ENCODE measurements at regions not wholly inside any gene's neighbourhood (a gene's known extent, or its start where the extent isn't known, plus 50 kb on each side); places are given as distances from the start of the nearest gene placed in this dataset.

GRCh38 chr6:25124216-25124715, 154.9 kb upstream of the CARMIL1 start:
- H3K36me3 ChIP-seq (ENCODE audit: control insufficient read depth in 2 of 4, insufficient read depth in 4 of 4, low read length in 3 of 4), result no peaks in the 10 kb centered on the region
- H3K27ac ChIP-seq (ENCODE audit: low read depth, low read length), result no peak overlapping the region
- H4K20me1 ChIP-seq (replicated peaks in 1 of 2; ENCODE audit: control insufficient read depth in 1 of 2, insufficient read depth in 2 of 2, low read length in 2 of 2), result no peaks in the 10 kb centered on the region
- H3K9ac ChIP-seq (replicated peaks in 1 of 4; ENCODE audit: extremely low read depth in 1 of 4, low read depth in 3 of 4, low read length in 3 of 4), result no peak overlapping the region
- no peak for TF ChIP-seq BRCA1 (IDR thresholded peaks at IDR 0.05; ENCODE audit: low read depth, low read length)
- no peak for TF ChIP-seq BACH1 (IDR thresholded peaks at IDR 0.05; ENCODE audit: low read length)
- TF ChIP-seq POLR2AphosphoS5 (IDR thresholded peaks at IDR 0.05; ENCODE audit: low read depth, low read length), result no peak
- H3K27me3 ChIP-seq (replicated peaks in 1 of 4; ENCODE audit: control insufficient read depth in 3 of 4, extremely low read depth in 1 of 4, insufficient read depth in 3 of 4, low read length in 3 of 4), result peaks cover 0 to 1% (median 0%) of the 10 kb centered on the region in 4 experiments; a peak in 1 of 7 replicates
- H3K9me3 ChIP-seq (ENCODE audit: insufficient read depth in 2 of 2, low read depth in 1 of 2, low read length in 1 of 2), result no peaks in the 10 kb centered on the region
- H2AK5ac ChIP-seq (ENCODE audit: low read depth, low read length), result no peak overlapping the region
- no peaks in the 10 kb centered on the region for H3K79me2 ChIP-seq (ENCODE audit: control insufficient read depth in 1 of 2, insufficient read depth in 2 of 2, low read length in 2 of 2)
- no peak overlapping the region for H3K4me3 ChIP-seq (ENCODE audit: extremely low read depth in 1 of 4, insufficient read depth in 2 of 4, low read depth in 3 of 4, low read length in 4 of 4)
- H2BK12ac ChIP-seq (ENCODE audit: low read depth, low read length), result no peak overlapping the region
- H2BK20ac ChIP-seq (ENCODE audit: low read length), result no peak overlapping the region
- DNase-seq (ENCODE audit: low read depth in 1 of 2, low spot score in 2 of 2), result no peak
- no peak overlapping the region for H3K56ac ChIP-seq (replicated peaks; ENCODE audit: insufficient read length, low read depth, low read length)
- H3K23ac ChIP-seq (ENCODE audit: insufficient read length), result no peak overlapping the region
- H4K91ac ChIP-seq (replicated peaks; ENCODE audit: insufficient read length, low read length), result no peak overlapping the region
- H3K14ac ChIP-seq (ENCODE audit: insufficient read length), result no peak overlapping the region
- POLR2A ChIA-PET (ENCODE audit: partially characterized antibody), result no interaction called here
- H2BK15ac ChIP-seq (ENCODE audit: low read length), result no peak overlapping the region
- H2BK5ac ChIP-seq (ENCODE audit: low read depth, low read length), result no peak overlapping the region
- no peaks in the 10 kb centered on the region for H3K79me1 ChIP-seq (ENCODE audit: low read depth, low read length)
- CTCF ChIA-PET (ENCODE audit: partially characterized antibody), result no interaction called here
- no peak overlapping the region for H4K8ac ChIP-seq (ENCODE audit: extremely low read depth, insufficient read depth, low read length)
- no peaks in the 10 kb centered on the region for H3K23me2 ChIP-seq (ENCODE audit: low read depth, low read length)
- no peak overlapping the region for H2AFZ ChIP-seq (ENCODE audit: low read length)
- H4K5ac ChIP-seq (ENCODE audit: insufficient read length, low read depth, low read length), result no peak overlapping the region
- H3K4me2 ChIP-seq (ENCODE audit: insufficient read depth in 1 of 2, low read depth in 2 of 2, low read length in 2 of 2), result no peak overlapping the region
- H3K18ac ChIP-seq (ENCODE audit: extremely low read depth, low read length), result no peak overlapping the region
- no peak for FAIRE-seq
- WGBS, 2 experiments (ENCODE audit: extremely low coverage in 1 of 2, insufficient coverage in 1 of 2, insufficient read length in 1 of 2, insufficient replicate concordance in 2 of 2, low coverage in 1 of 2, low lambda C conversion rate in 2 of 2, missing lambda C conversion rate in 1 of 2), result 100% methylated on average over 2 of the region's 2 CpGs; no CpG with 5 or more reads in 1 of the 2 experiments
- H2BK120ac ChIP-seq (replicated peaks; ENCODE audit: low read depth, low read length), result no peak overlapping the region
- H3K4ac ChIP-seq (replicated peaks; ENCODE audit: insufficient read length, low read depth, low read length), result no peak overlapping the region
- H3K4me1 ChIP-seq (replicated peaks in 1 of 4; ENCODE audit: control insufficient read depth in 3 of 4, insufficient read depth in 4 of 4, low read length in 3 of 4), result no peaks in the 10 kb centered on the region; a peak in 1 of 7 replicates

Data from H1 (cell line).